ENCODE measurements at regions not wholly inside any gene's neighbourhood (a gene's known extent, or its start where the extent isn't known, plus 50 kb on each side); places are given as distances from the start of the nearest gene placed in this dataset.

- TF ChIP-seq CTCF (IDR thresholded peaks at IDR 0.05; ENCODE audit: insufficient read depth, low read length, poor library complexity, severe bottlenecking) (no peak), EZH2phosphoT487 (conservative IDR thresholded peaks at IDR 0.05; ENCODE audit: low read length) (no peak)
Observed at GRCh38 chr6:19059102-19059501, 672.0 kb downstream of the RNF144B start.
